PC-3 (cell line): ENCODE measurements at regions not wholly inside any gene's neighbourhood (a gene's known extent, or its start where the extent isn't known, plus 50 kb on each side); places are given as distances from the start of the nearest gene placed in this dataset.

Experiments
- ATAC-seq: fragments of 200-7000 bp; cut with Tn5 transposase; 2 replicates; pipeline ENCODE4 v1.9.1; 2020; ENCODE audit warnings: mild to moderate bottlenecking, moderate library complexity
- BruUV-seq: library from RNA; stranded (reverse); fragments of 400-500 nt; replicated peaks from 2 replicates; lab custom pipeline; 2021; lab: Mats Ljungman, UMichigan
- CTCF ChIA-PET: fragments of 300-600 bp; sonication (Branson Sonifier 250); formaldehyde crosslinking; loops from one replicate; lab custom pipeline; 2022; ENCODE audit warnings: antibody characterized with exemption; lab: Charles Lee
- POLR2A ChIA-PET: fragments of 300-600 bp; sonication (Branson Sonifier 250); formaldehyde crosslinking; loops from one replicate; lab custom pipeline; 2022; ENCODE audit warnings: antibody characterized with exemption; ENCODE audit not compliant: unreplicated experiment; lab: Charles Lee
- DNase-seq: peaks from one replicate; pipeline ENCODE4 v3.0.0-alpha.2; 2015
- H2AFZ ChIP-seq: fragments of 300-600 bp; sonication (generic); 2 replicates; pipeline ENCODE4 v1.6.0; 2016; ENCODE audit warnings: antibody characterized with exemption, low read length
- H3F3A ChIP-seq: fragments of 300-600 bp; sonication (generic); one replicate; pipeline ENCODE4 v1.6.0; 2017; ENCODE audit warnings: antibody characterized with exemption, low read length, control low read depth, mild to moderate bottlenecking; ENCODE audit not compliant: unreplicated experiment
- H3K27ac ChIP-seq: fragments of 300-600 bp; sonication (generic); 2 replicates; pipeline ENCODE4 v1.5.1; 2016; ENCODE audit warnings: mild to moderate bottlenecking, low read length
- H3K27me3 ChIP-seq: fragments of 300-600 bp; sonication (generic); 2 replicates; pipeline ENCODE4 v1.6.1; 2016; ENCODE audit warnings: low read length, mixed read lengths
- H3K36me3 ChIP-seq: fragments of 300-600 bp; sonication (generic); 2 replicates; pipeline ENCODE4 v1.6.1; 2016; ENCODE audit warnings: low read depth, mixed run types, low read length, mixed read lengths
- H3K4me1 ChIP-seq: fragments of 300-600 bp; sonication (generic); 2 replicates; pipeline ENCODE4 v1.5.1; 2016; ENCODE audit warnings: low read length; ENCODE audit not compliant: insufficient read depth
- H3K4me2 ChIP-seq: fragments of 300-600 bp; sonication (generic); 2 replicates; pipeline ENCODE4 v1.6.0; 2016; ENCODE audit warnings: low read length
- H3K4me3 ChIP-seq: fragments of 300-600 bp; sonication (generic); 2 replicates; pipeline ENCODE4 v1.5.1; 2016; ENCODE audit warnings: mild to moderate bottlenecking, low read length, mixed read lengths
- H3K79me2 ChIP-seq: fragments of 300-600 bp; sonication (generic); 2 replicates; pipeline ENCODE4 v1.6.1; 2017; ENCODE audit warnings: low read length, mixed read lengths
- H3K9ac ChIP-seq: fragments of 300-600 bp; sonication (generic); 2 replicates; pipeline ENCODE4 v1.6.0; 2016; ENCODE audit warnings: mild to moderate bottlenecking, low read length
- H3K9me2 ChIP-seq: fragments of 300-600 bp; sonication (generic); replicated peaks from 2 replicates; pipeline ENCODE4 v1.6.1; 2016; ENCODE audit warnings: mixed run types, low read length, mixed read lengths
- H3K9me3 ChIP-seq: fragments of 300-600 bp; sonication (generic); 2 replicates; pipeline ENCODE4 v1.6.1; 2016; ENCODE audit warnings: low read length, mixed read lengths
- H4K20me1 ChIP-seq: fragments of 300-600 bp; sonication (generic); 2 replicates; pipeline ENCODE4 v1.6.1; 2016; ENCODE audit warnings: low read length, mixed read lengths
- CTCF ChIP-seq: fragments of 300-600 bp; sonication (generic); conservative IDR thresholded peaks from 2 replicates; pipeline ENCODE4 v1.5.1; 2017; ENCODE audit warnings: antibody characterized with exemption, low read depth, mild to moderate bottlenecking, low read length
- EZH2 ChIP-seq: fragments of 300-600 bp; sonication (generic); IDR thresholded peaks from one replicate; pipeline ENCODE4 v1.6.1; 2017; ENCODE audit warnings: antibody characterized with exemption, mild to moderate bottlenecking, low read length; ENCODE audit not compliant: unreplicated experiment
- EZH2phosphoT487 ChIP-seq: fragments of 300-600 bp; sonication (generic); IDR thresholded peaks from 2 replicates; pipeline ENCODE4 v1.6.1; 2018; ENCODE audit warnings: mild to moderate bottlenecking, antibody characterized with exemption, low read length, borderline replicate concordance
- intact Hi-C: fragments of 100-400 bp; cut with micrococcal nuclease; formaldehyde crosslinking; loops from 2 replicates; pipeline ENCODE4 v1.9.0; 2023

GRCh38 chr2:77640924-77641323 is 118.7 kb upstream of the LRRTM4 start:
- H3K4me2 ChIP-seq = no peak overlapping the region
- no peak overlapping the region for H3K9ac ChIP-seq
- intact Hi-C loops = no loop called here
- no peak overlapping the region for H3K27ac ChIP-seq
- ATAC-seq = no peak
- H3K9me2 ChIP-seq = no peaks in the 10 kb centered on the region
- no peaks in the 10 kb centered on the region for H3K79me2 ChIP-seq
- peaks cover 41% of the 10 kb centered on the region for H3K9me3 ChIP-seq
- no peak for DNase-seq
- no peaks in the 10 kb centered on the region for H4K20me1 ChIP-seq
- POLR2A ChIA-PET = no interaction called here
- no peak overlapping the region for H2AFZ ChIP-seq
- no peak overlapping the region for H3K4me3 ChIP-seq
- no peaks in the 10 kb centered on the region for H3K27me3 ChIP-seq
- TF ChIP-seq CTCF (no peak), EZH2 (no peak), EZH2phosphoT487 (no peak)
- H3K4me1 ChIP-seq = no peaks in the 10 kb centered on the region
- CTCF ChIA-PET = no interaction called here
- BruUV-seq = no TSS peak
- no peaks in the 10 kb centered on the region for H3F3A ChIP-seq
- H3K36me3 ChIP-seq = no peaks in the 10 kb centered on the region

- ChIA-PET POLR2A (no interaction called here), CTCF (no interaction called here)
- BruUV-seq = no TSS peak
Observed at GRCh38 chr2:77642339-77642738, 120.2 kb upstream of the LRRTM4 start.

GRCh38 chr2:77649856-77650255 is 127.7 kb upstream of the LRRTM4 start:
- ChIA-PET CTCF (no interaction called here), POLR2A (no interaction called here)
- H3F3A ChIP-seq = no peaks in the 10 kb centered on the region
- H3K27ac ChIP-seq = no peak overlapping the region
- peaks cover 8% of the 10 kb centered on the region; the same call in 1 of the 2 replicates for H3K9me3 ChIP-seq
- no peak overlapping the region for H3K9ac ChIP-seq
- no TSS peak for BruUV-seq
- intact Hi-C loops = no loop called here
- H3K79me2 ChIP-seq = no peaks in the 10 kb centered on the region
- no peak overlapping the region for H3K4me3 ChIP-seq
- no peak overlapping the region for H2AFZ ChIP-seq
- no peaks in the 10 kb centered on the region for H3K27me3 ChIP-seq
- TF ChIP-seq EZH2 = no peak
- no peak for ATAC-seq
- H3K9me2 ChIP-seq = no peaks in the 10 kb centered on the region
- no peaks in the 10 kb centered on the region for H3K4me1 ChIP-seq
- H3K36me3 ChIP-seq = no peaks in the 10 kb centered on the region
- H4K20me1 ChIP-seq = no peaks in the 10 kb centered on the region
- DNase-seq = no peak
- H3K4me2 ChIP-seq = no peak overlapping the region

More at GRCh38 chr2:77642339-77642738, 120.2 kb upstream of the LRRTM4 start:
- Histone ChIP-seq H3F3A (no peaks in the 10 kb centered on the region), H3K79me2 (no peaks in the 10 kb centered on the region), H3K27ac (no peak overlapping the region), H3K4me3 (no peak overlapping the region), H3K9me2 (no peaks in the 10 kb centered on the region), H3K4me1 (no peaks in the 10 kb centered on the region), H3K27me3 (no peaks in the 10 kb centered on the region), H3K9me3 (peaks cover 36% of the 10 kb centered on the region), H3K4me2 (no peak overlapping the region), H3K9ac (no peak overlapping the region), H2AFZ (no peak overlapping the region), H3K36me3 (no peaks in the 10 kb centered on the region), H4K20me1 (no peaks in the 10 kb centered on the region)
- intact Hi-C loops = no loop called here
- TF ChIP-seq CTCF = no peak
- no peak for TF ChIP-seq EZH2
- TF ChIP-seq EZH2phosphoT487 = no peak
- DNase-seq (no peak), ATAC-seq (no peak)
